B cell (primary cell): ENCODE measurements at regions not wholly inside any gene's neighbourhood (a gene's known extent, or its start where the extent isn't known, plus 50 kb on each side); places are given as distances from the start of the nearest gene placed in this dataset.

Experiments used
- ATAC-seq: fragments of 200-7000 bp; cut with Tn5 transposase; one replicate; pipeline ENCODE4 v1.10.0; 2021; ENCODE audit warnings: low read depth, mild to moderate bottlenecking, moderate number of reproducible peaks, moderate library complexity
- CTCF ChIA-PET: fragments of 350-600 bp; sonication (Branson Sonifier 250); formaldehyde crosslinking; loops from one replicate; lab custom pipeline; 2021; ENCODE audit warnings: antibody characterized with exemption, inconsistent platforms; lab: Charles Lee
- POLR2A ChIA-PET: fragments of 350-600 bp; sonication (Branson Sonifier 250); formaldehyde crosslinking; loops from one replicate; lab custom pipeline; 2021; ENCODE audit warnings: antibody characterized with exemption; lab: Charles Lee
- DNase-seq: peaks from one replicate; pipeline ENCODE4 v3.0.0; 2013
- H2AFZ ChIP-seq: 2 replicates; pipeline ENCODE4 v1.6.1; 2012; ENCODE audit warnings: mild to moderate bottlenecking, low read depth, low read length; ENCODE audit not compliant: insufficient read depth, poor library complexity, severe bottlenecking
- H3K27ac ChIP-seq, 2 donors: 1 replicate in 1 of 2; 2 replicates in 1 of 2; pipeline ENCODE4 v1.5.1; 2012 to 2013; ENCODE audit warnings: low read length in 2 of 2, mild to moderate bottlenecking in 2 of 2, moderate library complexity in 1 of 2
- H3K27me3 ChIP-seq, 4 experiments: fragments of 200-600 bp in 1 of 4; sonication (generic) in 1 of 4; replicated peaks in 1 of 4; 1 replicate in 2 of 4; 2 replicates in 2 of 4; pipeline versions ENCODE4 v1.6.1 to v1.7.0; 2013 to 2016; ENCODE audit warnings: low read length in 3 of 4, mild to moderate bottlenecking in 2 of 4, mixed read lengths in 1 of 4, moderate library complexity in 1 of 4; ENCODE audit not compliant: insufficient read depth in 4 of 4, control insufficient read depth in 3 of 4; ENCODE audit errors: control extremely low read depth in 1 of 4
- H3K36me3 ChIP-seq, 2 experiments: replicated peaks in 1 of 2; 1 replicate in 1 of 2; 2 replicates in 1 of 2; pipeline versions ENCODE4 v1.6.1 to v1.7.1; 2013; ENCODE audit warnings: low read length in 1 of 2; ENCODE audit not compliant: insufficient read depth in 2 of 2, control insufficient read depth in 1 of 2; ENCODE audit errors: control extremely low read depth in 1 of 2, extremely low read depth in 1 of 2
- H3K4me1 ChIP-seq, 2 donors: fragments of 200-600 bp in 1 of 2; sonication (generic) in 1 of 2; 1 replicate in 1 of 2; 2 replicates in 1 of 2; pipeline versions ENCODE4 v1.5.1 to v1.6.1; 2013 to 2017; ENCODE audit warnings: low read length in 2 of 2; ENCODE audit not compliant: control insufficient read depth in 2 of 2, insufficient read depth in 2 of 2
- H3K4me2 ChIP-seq: replicated peaks from 2 replicates; pipeline ENCODE3; 2012; ENCODE audit warnings: mild to moderate bottlenecking, low read depth, low read length; ENCODE audit not compliant: poor library complexity, severe bottlenecking
- H3K4me3 ChIP-seq, 5 experiments: fragments of 200-600 bp in 1 of 5; sonication (generic) in 1 of 5; 1 replicate in 3 of 5; 2 replicates in 2 of 5; pipeline versions ENCODE4 v1.5.1 to v1.7.0; 2011 to 2016; ENCODE audit warnings: low read length in 4 of 5, mild to moderate bottlenecking in 4 of 5, low read depth in 2 of 5, control low read depth in 1 of 5, moderate library complexity in 1 of 5; ENCODE audit not compliant: insufficient read depth in 1 of 5; ENCODE audit errors: control extremely low read depth in 1 of 5, extremely low read depth in 1 of 5
- H3K79me2 ChIP-seq: fragments of 200-600 bp; sonication (generic); one replicate; pipeline ENCODE4 v1.6.0; 2016; ENCODE audit warnings: low read length; ENCODE audit not compliant: control insufficient read depth, insufficient read depth
- H3K9ac ChIP-seq: fragments of 200-600 bp; sonication (generic); 2 replicates; pipeline ENCODE4 v1.6.1; 2017; ENCODE audit warnings: mild to moderate bottlenecking, low read length, moderate library complexity
- H3K9me3 ChIP-seq, 3 donors: one replicate each; pipeline versions ENCODE4 v1.6.1 to v1.7.1; 2013; ENCODE audit warnings: low read length in 2 of 3; ENCODE audit not compliant: control insufficient read depth in 2 of 3, insufficient read depth in 1 of 3; ENCODE audit errors: control extremely low read depth in 1 of 3
- H4K20me1 ChIP-seq: 2 replicates; pipeline ENCODE4 v1.6.0; 2012; ENCODE audit warnings: mild to moderate bottlenecking, low read length; ENCODE audit not compliant: insufficient read depth, control insufficient read depth, poor library complexity, severe bottlenecking
- H3K27ac Mint-ChIP-seq: one replicate; pipeline ENCODE4 v1.8.0; 2021; ENCODE audit warnings: mixed read lengths
- H3K27me3 Mint-ChIP-seq: one replicate; pipeline ENCODE4 v1.8.0; 2021; ENCODE audit warnings: mixed read lengths
- H3K4me1 Mint-ChIP-seq: one replicate; pipeline ENCODE4 v1.8.0; 2021; ENCODE audit warnings: mixed read lengths
- H3K4me3 Mint-ChIP-seq: one replicate; pipeline ENCODE4 v1.8.0; 2021; ENCODE audit warnings: mixed read lengths
- H3K9me3 Mint-ChIP-seq: one replicate; pipeline ENCODE4 v1.8.0; 2022; ENCODE audit warnings: mixed read lengths; ENCODE audit not compliant: insufficient read depth
- CTCF ChIP-seq: fragments of 200-600 bp; IDR thresholded peaks from one replicate; pipeline ENCODE4 v1.8.0; 2022; ENCODE audit warnings: antibody characterized with exemption, mild to moderate bottlenecking
- EZH2 ChIP-seq: IDR thresholded peaks from 2 replicates; pipeline ENCODE4 v1.6.1; 2012; ENCODE audit warnings: borderline replicate concordance, low read depth, mild to moderate bottlenecking, moderate library complexity, low read length; ENCODE audit not compliant: insufficient read depth, poor library complexity, severe bottlenecking
- WGBS: methylation state at CpG from one replicate; pipeline ENCODE4 v1.1.5; 2013; ENCODE audit warnings: missing lambda C conversion rate; ENCODE audit not compliant: insufficient coverage; 5-methylcytosine and 5-hydroxymethylcytosine counted together
- intact Hi-C: fragments of 100-400 bp; cut with micrococcal nuclease; formaldehyde crosslinking; loops from one replicate; pipeline ENCODE4 v1.10.0; 2022

- DNase-seq (no peak), ATAC-seq (no peak)
- H4K20me1 ChIP-seq, result no peaks in the 10 kb centered on the region
- H3K4me3 Mint-ChIP-seq, result no peak overlapping the region
- H2AFZ ChIP-seq, result no peak overlapping the region
- peaks cover 28 to 35% of the 10 kb centered on the region in 2 donors for H3K4me1 ChIP-seq
- 100% methylated on average over 2 of the region's 6 CpGs for WGBS
- H3K4me2 ChIP-seq, result no peak overlapping the region
- H3K27me3 ChIP-seq, result no peaks in the 10 kb centered on the region
- no peaks in the 10 kb centered on the region for H3K36me3 ChIP-seq
- no peak overlapping the region for H3K4me3 ChIP-seq
- peaks cover 47% of the 10 kb centered on the region for H3K4me1 Mint-ChIP-seq
- no peak overlapping the region for H3K27ac ChIP-seq
- H3K9me3 ChIP-seq, result no peaks in the 10 kb centered on the region
- H3K9me3 Mint-ChIP-seq, result no peaks in the 10 kb centered on the region
- CTCF ChIA-PET, result interaction anchor here (0.8 kb wide), 1 partner anchor 33 kb away, joined by 3 read pairs; no protein-coding TSS in a partner anchor
- H3K27me3 Mint-ChIP-seq, result no peaks in the 10 kb centered on the region
- TF ChIP-seq CTCF (no peak), EZH2 (no peak)
- no peak overlapping the region for H3K9ac ChIP-seq
- intact Hi-C loops, result no loop called here
- no peak overlapping the region for H3K27ac Mint-ChIP-seq
- H3K79me2 ChIP-seq, result no peaks in the 10 kb centered on the region
- POLR2A ChIA-PET, result no interaction called here
These were observed 171.5 kb upstream of the HMCN1 start for GRCh38 chr1:185562461-185563359.

GRCh38 chr1:185561629-185562028, 172.6 kb upstream of the HMCN1 start:
- 44% methylated on average over 4 of the region's 4 CpGs for WGBS
- no peaks in the 10 kb centered on the region for H4K20me1 ChIP-seq
- no peaks in the 10 kb centered on the region for H3K9me3 Mint-ChIP-seq
- no peaks in the 10 kb centered on the region for H3K79me2 ChIP-seq
- H3K27ac Mint-ChIP-seq, result no peak overlapping the region
- POLR2A ChIA-PET, result no interaction called here
- DNase-seq (no peak), ATAC-seq (no peak)
- H3K27me3 ChIP-seq, result no peaks in the 10 kb centered on the region
- H3K4me1 Mint-ChIP-seq, result peaks cover 37% of the 10 kb centered on the region
- H3K27me3 Mint-ChIP-seq, result no peaks in the 10 kb centered on the region
- no peak overlapping the region for H2AFZ ChIP-seq
- no peaks in the 10 kb centered on the region for H3K9me3 ChIP-seq
- no peak overlapping the region for H3K9ac ChIP-seq
- CTCF ChIA-PET, result interaction anchor here (1.2 to 2.6 kb wide), 2 partner anchors 31 to 119 kb away, joined by 3 to 14 read pairs; no protein-coding TSS in a partner anchor
- H3K4me3 ChIP-seq, result no peak overlapping the region
- H3K4me1 ChIP-seq, result peaks cover 17 to 24% of the 10 kb centered on the region in 2 donors
- H3K36me3 ChIP-seq, result no peaks in the 10 kb centered on the region
- no peak overlapping the region for H3K4me2 ChIP-seq
- no peak overlapping the region for H3K4me3 Mint-ChIP-seq
- no peak overlapping the region for H3K27ac ChIP-seq
- no peak for TF ChIP-seq EZH2
- TF ChIP-seq CTCF, result no peak
- intact Hi-C loops, result no loop called here
